HG03565 (cell line): ENCODE measurements at regions not wholly inside any gene's neighbourhood (a gene's known extent, or its start where the extent isn't known, plus 50 kb on each side); places are given as distances from the start of the nearest gene placed in this dataset.
"Not testable (repeated sequence)": the region's sequence is repeated elsewhere in the genome, so short reads cannot be mapped to it uniquely, and the experiment has no call there.

Source experiments
- ATAC-seq: cut with Tn5 transposase; IDR thresholded peaks from one replicate; pipeline ENCODE4 v1.9.1; 2021; ENCODE audit warnings: mild to moderate bottlenecking, moderate library complexity; ENCODE audit not compliant: unreplicated experiment

DNA sequence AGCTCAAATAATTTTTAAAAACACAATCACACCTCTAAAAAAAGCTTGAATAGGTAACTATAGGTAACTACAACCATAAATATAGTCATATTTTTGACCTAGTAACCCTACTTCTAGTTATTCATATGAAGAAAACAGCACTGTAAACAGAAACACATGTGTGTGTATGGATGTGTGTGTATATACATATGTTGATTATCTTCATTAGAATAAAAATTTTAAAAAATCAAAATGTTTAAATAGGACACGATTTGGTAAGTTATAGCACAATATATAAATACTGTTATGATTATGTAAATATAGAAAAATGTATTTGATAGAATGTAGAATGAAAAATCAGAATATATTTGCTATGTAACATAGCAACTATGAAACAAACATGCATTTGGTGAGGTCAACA, 258.1 kb upstream of the GK2 start:
- ATAC-seq = no peak

DNA sequence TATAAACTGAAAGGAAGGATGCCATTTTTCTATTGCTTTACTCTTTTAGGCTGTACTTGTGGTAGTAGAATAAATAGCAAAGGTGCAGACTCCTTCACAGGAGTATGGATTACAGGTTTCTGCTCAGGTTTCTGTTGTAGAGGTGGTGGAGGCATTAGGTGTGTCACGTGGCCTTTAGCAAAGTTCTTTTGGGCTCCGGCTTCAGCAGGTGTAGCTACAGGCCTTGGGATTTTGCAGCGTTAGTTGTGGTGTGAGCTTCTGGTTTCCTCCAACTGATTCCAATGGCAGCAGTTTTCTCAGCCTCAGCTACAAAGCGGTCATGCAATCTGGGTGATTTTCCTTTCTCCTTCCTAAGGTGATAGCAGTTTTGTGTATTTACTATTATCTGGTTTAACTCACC, 255.8 kb upstream of the GK2 start:
- no peak for ATAC-seq

DNA sequence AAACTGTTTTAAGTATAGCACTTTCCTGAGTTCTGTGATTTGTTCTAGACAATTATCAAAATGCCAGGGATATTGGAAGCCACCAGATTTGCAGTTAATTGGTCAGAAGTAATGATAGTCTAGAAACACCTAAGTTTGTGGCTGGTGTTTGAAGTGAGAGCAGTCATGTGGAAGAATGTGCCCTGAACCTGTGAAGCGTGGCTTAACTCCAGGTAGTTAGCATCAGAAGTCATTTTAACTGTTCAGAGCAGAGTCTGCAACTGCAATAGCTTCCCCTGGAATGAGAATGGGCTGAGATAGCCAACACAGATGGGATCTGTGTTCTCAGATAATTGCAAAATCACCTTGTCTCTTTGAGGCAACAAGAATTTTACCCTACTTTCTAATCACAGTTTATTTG, 255.1 kb upstream of the GK2 start:
- no peak for ATAC-seq

GRCh38 chr4:79662651-79663050, 254.6 kb upstream of the GK2 start:
- ATAC-seq = no peak

- no peak for ATAC-seq
Measured at GRCh38 chr4:79661196-79661595, 253.2 kb upstream of the GK2 start.

- ATAC-seq = not testable (repeated sequence)
Measured at GRCh38 chr4:79659308-79659870, 251.4 kb upstream of the GK2 start.

- ATAC-seq = no peak
Measured at GRCh38 chr4:79657379-79657778, 249.4 kb upstream of the GK2 start.

GRCh38 chr4:79653871-79654270, 245.8 kb upstream of the GK2 start:
- no peak for ATAC-seq

DNA sequence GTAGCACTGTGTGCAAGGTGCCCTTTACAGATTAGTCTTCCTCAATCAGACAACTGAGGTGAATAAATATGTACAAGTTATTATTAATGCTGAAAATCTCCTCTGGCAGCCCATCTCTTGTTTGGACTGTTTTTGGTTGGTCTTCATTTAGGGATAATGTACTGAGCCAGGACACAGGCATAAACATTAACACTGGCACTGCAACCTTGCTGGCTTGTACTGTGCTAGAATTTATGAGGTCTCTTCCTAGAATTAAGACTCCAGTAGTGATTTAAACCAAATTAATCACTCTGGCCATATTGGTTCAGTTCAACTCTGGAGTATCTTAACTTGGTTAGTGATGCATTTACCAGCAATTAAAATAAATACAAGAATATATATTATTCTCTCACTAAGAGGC, 244.7 kb upstream of the GK2 start:
- no peak for ATAC-seq

- ATAC-seq = no peak
Measured at GRCh38 chr4:79652232-79652631, 244.2 kb upstream of the GK2 start.

DNA sequence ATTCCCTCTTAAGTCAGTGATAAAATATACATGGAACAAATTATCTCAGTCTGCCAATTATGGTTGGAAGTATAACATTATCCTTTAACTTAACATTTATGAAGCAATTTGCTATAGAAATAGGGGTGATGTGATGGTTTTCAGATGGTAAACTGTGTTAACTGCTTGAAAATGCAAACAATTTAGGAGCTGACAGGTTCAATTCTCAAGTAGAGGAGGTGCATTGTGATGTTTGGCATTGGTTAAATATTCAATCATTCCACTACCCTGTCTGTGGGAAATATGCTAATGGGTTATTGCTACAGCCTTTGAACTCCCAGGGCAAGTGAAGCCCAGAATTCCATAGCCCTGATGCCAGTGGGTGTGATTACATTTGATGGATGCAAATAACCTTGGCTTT, 243.4 kb upstream of the GK2 start:
- ATAC-seq = no peak

- ATAC-seq = no peak
Measured at GRCh38 chr4:79650794-79651431, 242.9 kb upstream of the GK2 start.

GRCh38 chr4:79650217-79650616, 242.2 kb upstream of the GK2 start:
- no peak for ATAC-seq

DNA sequence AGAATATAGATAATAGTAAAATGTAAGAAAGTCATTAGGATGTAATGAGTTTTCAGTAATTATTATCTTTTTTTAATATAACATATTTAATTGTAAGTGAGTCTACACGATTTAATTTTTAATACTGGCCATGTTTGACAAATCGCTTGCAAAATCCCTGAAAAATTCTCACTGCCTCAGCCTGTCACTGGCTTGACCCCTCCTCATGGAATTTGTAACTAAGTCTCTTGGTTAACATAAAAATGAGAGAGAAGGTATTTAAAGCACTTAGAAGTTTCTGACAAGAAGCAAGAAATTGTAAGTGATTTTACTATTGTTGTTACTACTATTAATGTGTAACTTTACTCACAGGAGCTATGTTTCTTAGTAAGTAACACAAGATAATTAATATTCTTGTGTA, 237.9 kb upstream of the GK2 start:
- ATAC-seq = no peak

GRCh38 chr4:79638735-79639134, 230.7 kb upstream of the GK2 start:
- ATAC-seq = no peak

DNA sequence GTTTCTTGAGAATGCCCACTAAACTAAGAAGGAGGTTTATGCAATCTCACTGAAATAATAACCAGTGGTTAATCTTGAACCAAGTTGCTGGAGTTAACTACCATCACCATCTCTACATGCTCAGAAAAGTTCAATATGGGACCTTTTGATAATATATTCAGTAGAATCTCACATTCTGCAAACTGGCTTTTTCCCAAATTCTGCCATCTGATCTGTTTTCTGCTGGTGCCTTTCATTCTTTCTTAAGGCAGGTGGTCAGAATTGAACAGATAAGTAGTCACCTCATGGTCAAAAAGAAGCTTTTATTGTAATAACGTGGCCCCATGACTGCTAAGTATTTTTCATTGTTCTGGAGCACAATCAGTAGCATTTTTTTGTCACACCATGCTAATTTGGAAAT, 229.0 kb upstream of the GK2 start:
- no peak for ATAC-seq

GRCh38 chr4:79634111-79634510, 226.1 kb upstream of the GK2 start:
- no peak for ATAC-seq

- ATAC-seq = no peak
Measured at GRCh38 chr4:79632114-79632513, 224.1 kb upstream of the GK2 start.

DNA sequence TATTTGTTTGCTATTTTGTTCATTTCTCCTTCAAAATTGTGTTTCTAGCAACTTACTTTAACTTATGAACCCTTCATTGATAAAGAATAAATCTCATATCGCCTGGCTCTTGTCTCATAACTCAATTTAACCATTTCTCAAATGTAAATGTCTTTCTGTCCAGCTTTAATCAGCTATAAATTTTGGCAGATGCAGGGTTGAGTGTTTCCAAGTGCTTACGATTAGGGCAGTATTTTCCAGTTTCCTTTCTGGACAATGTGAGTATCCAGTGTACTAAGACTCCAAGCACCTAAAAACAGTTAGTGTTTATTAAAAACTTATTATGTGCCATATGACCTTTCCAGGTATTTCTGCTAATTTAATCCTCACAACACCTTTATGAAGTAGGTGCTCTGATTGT, 218.6 kb upstream of the GK2 start:
- ATAC-seq = no peak

GRCh38 chr4:79626101-79626500, 218.1 kb upstream of the GK2 start:
- no peak for ATAC-seq

GRCh38 chr4:79625361-79625760, 217.3 kb upstream of the GK2 start:
- ATAC-seq = no peak

DNA sequence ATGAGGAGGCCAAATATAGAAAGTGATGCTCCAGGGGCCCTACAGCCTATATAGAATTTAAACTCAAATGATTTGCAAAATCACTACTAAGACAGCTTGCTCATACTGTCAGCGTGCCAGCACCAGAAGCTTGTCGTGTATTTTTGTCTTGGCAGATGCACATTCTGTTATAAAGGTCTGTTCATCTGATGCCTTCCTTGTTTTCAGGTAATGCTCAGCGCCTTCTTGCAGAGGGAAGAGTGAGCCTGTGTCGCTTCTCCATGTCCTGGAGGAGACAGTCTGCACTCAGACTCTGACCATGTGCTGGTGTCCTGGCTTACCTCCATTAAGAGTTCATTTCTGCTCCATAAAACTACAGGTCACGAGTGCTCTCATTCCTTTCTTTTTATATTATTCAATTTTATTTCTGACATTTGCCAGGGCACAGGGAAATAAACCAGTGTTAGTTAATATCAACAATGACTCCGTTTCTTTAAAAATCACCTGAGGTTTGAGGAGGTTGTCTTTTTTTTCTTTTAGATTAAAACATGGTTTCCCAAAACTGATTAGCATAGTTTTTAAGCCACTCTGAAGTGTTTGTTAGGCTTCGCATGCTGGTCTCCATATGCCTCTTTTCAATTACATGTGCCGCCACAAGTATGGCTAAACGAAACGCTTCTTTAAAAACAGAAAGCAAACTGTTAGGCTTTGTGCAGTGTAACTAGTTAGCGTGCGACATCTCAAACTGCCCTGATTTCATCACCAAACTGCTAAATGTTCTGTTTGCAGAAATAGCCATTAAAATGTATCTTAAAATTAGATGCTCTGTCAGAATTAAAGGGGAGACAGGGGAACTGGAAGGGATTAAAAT, 215.2 kb upstream of the GK2 start:
- ATAC-seq = no peak
